DOHH2 (cell line): ENCODE measurements at regions not wholly inside any gene's neighbourhood (a gene's known extent, or its start where the extent isn't known, plus 50 kb on each side); places are given as distances from the start of the nearest gene placed in this dataset.
"Not testable (repeated sequence)": the region's sequence is repeated elsewhere in the genome, so short reads cannot be mapped to it uniquely, and the experiment has no call there.

ENCODE experiments used
- CTCF ChIP-seq: fragments of 200-600 bp; sonication (generic); IDR thresholded peaks from one replicate; pipeline ENCODE4 v1.5.1; 2014; ENCODE audit warnings: antibody characterized with exemption, mild to moderate bottlenecking, low read depth, low read length; ENCODE audit not compliant: poor library complexity, severe bottlenecking
- EZH2phosphoT487 ChIP-seq: fragments of 200-600 bp; sonication (generic); IDR thresholded peaks from 2 replicates; pipeline ENCODE4 v1.6.1; 2017; ENCODE audit warnings: borderline replicate concordance, mild to moderate bottlenecking, antibody characterized with exemption, low read length, moderate library complexity, mixed read lengths

GRCh38 chr9:79089851-79090250 lies 481.9 kb upstream of the TLE4 start:
- TF ChIP-seq CTCF, EZH2phosphoT487: not testable (repeated sequence)
